Fibroblast of lung (primary cell): ENCODE measurements at regions not wholly inside any gene's neighbourhood (a gene's known extent, or its start where the extent isn't known, plus 50 kb on each side); places are given as distances from the start of the nearest gene placed in this dataset.

Experiments
- CTCF ChIP-seq, 2 donors: IDR thresholded peaks in 1 of 2; conservative IDR thresholded peaks in 1 of 2; 1 replicate in 1 of 2; 2 replicates in 1 of 2; pipeline ENCODE4 v1.5.1; 2011 to 2012; ENCODE audit warnings: low read length in 2 of 2, control low read depth in 1 of 2, inconsistent platforms in 1 of 2, low read depth in 1 of 2, mild to moderate bottlenecking in 1 of 2
- EZH2 ChIP-seq: IDR thresholded peaks from 2 replicates; pipeline ENCODE4 v1.5.1; 2012; ENCODE audit warnings: low read length, control low read depth, mild to moderate bottlenecking; ENCODE audit errors: missing control alignments

GRCh38 chr2:184004289-184004947, 593.9 kb upstream of the ZNF804A start:
- TF ChIP-seq CTCF (conservative IDR thresholded peaks at IDR 0.05 in 1 of 2, IDR thresholded peaks at IDR 0.05 in 1 of 2; ENCODE audit: low read depth in 1 of 2, low read length in 2 of 2): no peak
- no peak for TF ChIP-seq EZH2
